Gastroesophageal sphincter (tissue), 3 donors: ENCODE measurements at regions not wholly inside any gene's neighbourhood (a gene's known extent, or its start where the extent isn't known, plus 50 kb on each side); places are given as distances from the start of the nearest gene placed in this dataset.

ENCODE experiments used
- POLR2AphosphoS5 ChIP-seq: sonication (generic); formaldehyde crosslinking; IDR thresholded peaks from one replicate; pipeline ENCODE4 v1.6.1; 2017; ENCODE audit warnings: antibody characterized with exemption
- TF ChIP-seq, protein P1 (sequence below), 4 experiments: fragments of 200-600 bp in 2 of 4; fragments of 450-650 bp in 2 of 4; sonication (generic) in 1 of 4; IDR thresholded peaks; one replicate each; pipeline ENCODE4 v1.5.1; 2017 to 2019; ENCODE audit warnings: antibody characterized with exemption in 4 of 4, mild to moderate bottlenecking in 2 of 4, moderate library complexity in 2 of 4

- TF ChIP-seq, protein P1, sequence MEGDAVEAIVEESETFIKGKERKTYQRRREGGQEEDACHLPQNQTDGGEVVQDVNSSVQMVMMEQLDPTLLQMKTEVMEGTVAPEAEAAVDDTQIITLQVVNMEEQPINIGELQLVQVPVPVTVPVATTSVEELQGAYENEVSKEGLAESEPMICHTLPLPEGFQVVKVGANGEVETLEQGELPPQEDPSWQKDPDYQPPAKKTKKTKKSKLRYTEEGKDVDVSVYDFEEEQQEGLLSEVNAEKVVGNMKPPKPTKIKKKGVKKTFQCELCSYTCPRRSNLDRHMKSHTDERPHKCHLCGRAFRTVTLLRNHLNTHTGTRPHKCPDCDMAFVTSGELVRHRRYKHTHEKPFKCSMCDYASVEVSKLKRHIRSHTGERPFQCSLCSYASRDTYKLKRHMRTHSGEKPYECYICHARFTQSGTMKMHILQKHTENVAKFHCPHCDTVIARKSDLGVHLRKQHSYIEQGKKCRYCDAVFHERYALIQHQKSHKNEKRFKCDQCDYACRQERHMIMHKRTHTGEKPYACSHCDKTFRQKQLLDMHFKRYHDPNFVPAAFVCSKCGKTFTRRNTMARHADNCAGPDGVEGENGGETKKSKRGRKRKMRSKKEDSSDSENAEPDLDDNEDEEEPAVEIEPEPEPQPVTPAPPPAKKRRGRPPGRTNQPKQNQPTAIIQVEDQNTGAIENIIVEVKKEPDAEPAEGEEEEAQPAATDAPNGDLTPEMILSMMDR (IDR thresholded peaks at IDR 0.05), result no peak
- no peak for TF ChIP-seq POLR2AphosphoS5
Measured at GRCh38 chr6:16028966-16029365, 99.9 kb upstream of the MYLIP start.
